ENCODE measurements at regions not wholly inside any gene's neighbourhood (a gene's known extent, or its start where the extent isn't known, plus 50 kb on each side); places are given as distances from the start of the nearest gene placed in this dataset.

DNA sequence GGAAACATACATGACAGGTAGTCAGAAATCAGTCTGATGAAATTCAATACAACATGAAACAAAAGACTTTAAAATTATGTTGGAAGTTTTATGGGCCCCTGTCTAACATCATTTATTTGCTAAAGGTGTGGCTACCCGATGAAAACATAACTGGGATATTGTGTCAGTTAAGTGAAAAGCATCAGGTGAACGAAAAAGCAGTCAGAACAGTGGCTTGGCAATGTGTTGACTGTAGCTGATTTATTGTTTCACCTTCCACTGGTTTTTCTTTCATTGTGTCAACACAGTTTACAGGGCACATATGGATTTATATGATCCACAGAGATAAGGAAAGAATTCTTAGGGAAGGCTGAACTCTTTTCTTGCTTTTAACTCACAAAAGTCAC lies 429.6 kb upstream of the ZNF608 start:
- DNase-seq (ENCODE audit: low spot score): no peak

GRCh38 chr5:125177340-125177739 lies 430.9 kb upstream of the ZNF608 start:
- DNase-seq (ENCODE audit: low spot score): no peak

GRCh38 chr5:125179612-125180011 lies 433.2 kb upstream of the ZNF608 start:
- no peak for DNase-seq (ENCODE audit: low spot score)

- no peak for DNase-seq (ENCODE audit: low spot score)
Observed at GRCh38 chr5:125180231-125180829, 433.9 kb upstream of the ZNF608 start.

DNA sequence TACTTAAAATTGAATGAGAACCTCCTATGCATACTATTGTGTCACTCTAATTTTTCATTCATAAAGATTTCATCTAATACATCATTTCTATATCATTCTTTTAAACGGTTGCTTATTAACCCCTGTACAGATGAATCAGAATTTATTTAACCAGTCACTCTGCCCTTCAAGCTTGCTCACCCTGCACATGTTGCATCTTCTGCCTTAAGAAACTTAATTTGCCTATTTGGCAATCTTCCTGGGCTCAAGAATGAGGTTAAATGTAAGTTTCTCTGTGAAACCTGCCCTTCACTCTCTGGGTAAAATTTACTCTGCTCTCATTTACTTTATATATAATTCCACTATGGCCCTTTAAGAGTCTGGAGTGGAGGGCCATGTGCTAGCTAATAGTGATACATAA lies 434.7 kb upstream of the ZNF608 start:
- no peak for DNase-seq (ENCODE audit: low spot score)

- DNase-seq (ENCODE audit: low spot score): no peak
Observed at GRCh38 chr5:125181955-125182354, 435.5 kb upstream of the ZNF608 start.

GRCh38 chr5:125185740-125186139 lies 439.3 kb upstream of the ZNF608 start:
- no peak for DNase-seq (ENCODE audit: low spot score)

GRCh38 chr5:125186911-125187375 lies 440.5 kb upstream of the ZNF608 start:
- DNase-seq (ENCODE audit: low spot score): no peak

DNA sequence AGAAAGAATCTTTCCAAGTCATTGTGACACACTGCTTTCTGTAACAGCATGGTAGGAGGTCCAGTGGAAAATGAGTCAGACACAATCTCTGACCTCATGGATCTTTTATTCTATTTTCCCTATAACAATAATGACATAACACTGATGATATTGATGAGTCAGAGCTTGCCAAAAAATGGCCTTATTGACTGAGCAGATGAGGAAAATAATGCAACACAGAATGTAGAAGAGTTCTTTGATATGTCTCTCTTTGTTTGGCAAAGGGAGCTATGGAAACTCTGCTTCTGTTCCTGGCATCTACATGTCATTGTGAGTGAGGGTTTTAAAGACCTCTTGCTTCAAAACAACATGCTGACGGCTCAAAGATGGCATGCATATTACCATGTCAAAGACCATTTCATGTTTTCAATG lies 443.1 kb upstream of the ZNF608 start:
- DNase-seq (ENCODE audit: low spot score): no peak

GRCh38 chr5:125190232-125191087 lies 444.0 kb upstream of the ZNF608 start:
- peak; percentile 12 for DNase-seq (ENCODE audit: low spot score)

DNA sequence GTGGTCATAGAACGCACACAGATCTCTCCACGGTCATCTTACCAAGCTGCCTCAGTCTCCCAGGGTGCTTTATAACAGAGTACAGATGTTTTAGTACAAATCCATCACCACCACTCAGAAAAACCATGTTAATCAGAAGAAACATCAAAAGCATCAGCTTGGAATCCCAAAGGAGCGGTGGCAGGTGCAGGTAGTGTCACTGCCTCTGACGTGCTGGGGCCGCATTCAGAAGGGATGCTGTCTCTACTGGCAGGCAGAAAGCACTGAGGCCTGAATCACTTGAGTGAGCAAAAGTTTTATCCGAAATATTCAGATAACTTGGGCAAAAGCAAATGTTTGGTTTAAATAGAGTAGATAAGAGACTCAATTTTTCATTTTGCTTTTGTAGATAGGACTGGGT lies 448.4 kb upstream of the ZNF608 start:
- no peak for DNase-seq (ENCODE audit: low spot score)

DNA sequence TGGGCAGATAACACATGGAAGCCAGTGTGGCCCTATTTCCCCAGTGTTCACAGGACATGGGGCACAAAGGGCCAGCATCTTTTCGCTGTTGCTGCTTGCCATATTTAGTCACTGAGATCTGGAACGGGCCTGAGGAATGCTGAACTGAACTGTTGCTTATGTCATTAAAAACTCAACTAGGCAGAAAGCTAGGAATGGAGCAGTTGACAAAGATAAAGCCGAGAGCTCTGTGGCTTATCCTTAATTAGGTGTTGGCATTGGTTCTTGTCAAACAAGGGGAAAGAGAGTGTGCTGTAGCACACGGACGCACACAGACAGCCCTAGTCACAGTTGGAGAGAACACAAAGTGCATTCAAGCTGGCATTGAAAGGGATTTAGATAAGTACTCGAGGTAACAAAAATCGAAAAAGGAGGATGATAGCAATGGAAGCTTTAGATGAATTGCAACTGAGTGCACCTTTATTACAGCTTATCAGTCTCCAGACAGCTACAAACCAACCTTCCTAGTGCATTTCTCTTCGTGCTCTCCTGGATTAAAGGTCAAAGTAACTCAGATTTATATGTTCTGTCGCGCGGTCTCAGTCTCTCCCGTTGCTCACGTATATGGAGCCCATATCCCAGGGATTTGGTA lies 450.2 kb upstream of the ZNF608 start:
- no peak for DNase-seq (ENCODE audit: low spot score)

GRCh38 chr5:125197321-125197720 lies 450.9 kb upstream of the ZNF608 start:
- no peak for DNase-seq (ENCODE audit: low spot score)

GRCh38 chr5:125198270-125198974 lies 452.0 kb upstream of the ZNF608 start:
- peak; percentile 49 for DNase-seq (ENCODE audit: low spot score)

DNA sequence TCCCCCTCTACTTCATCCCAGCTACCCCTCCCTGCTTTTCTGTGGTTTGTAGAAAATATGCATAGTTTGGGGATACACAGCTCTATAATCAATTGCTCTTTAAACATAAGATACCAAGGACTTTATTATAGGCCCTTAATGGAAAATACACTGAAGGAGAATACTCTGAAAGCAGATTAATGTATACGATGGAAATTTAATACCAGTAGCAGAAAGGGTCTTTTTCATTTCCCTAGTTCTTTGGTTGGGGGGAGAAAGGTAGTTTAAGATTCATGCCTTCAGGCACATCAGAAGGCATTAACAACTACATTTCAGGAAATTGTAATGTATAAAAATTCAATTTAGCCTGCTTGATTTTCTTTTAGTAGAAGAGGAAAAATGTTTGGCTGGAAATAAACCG lies 452.9 kb upstream of the ZNF608 start:
- no peak for DNase-seq (ENCODE audit: low spot score)

- DNase-seq (ENCODE audit: low spot score): peak; percentile 29
Observed at GRCh38 chr5:125199968-125200865, 453.8 kb upstream of the ZNF608 start.

- no peak for DNase-seq (ENCODE audit: low spot score)
Observed at GRCh38 chr5:125200866-125201373, 454.5 kb upstream of the ZNF608 start.

GRCh38 chr5:125201446-125202052 lies 455.1 kb upstream of the ZNF608 start:
- DNase-seq (ENCODE audit: low spot score): no peak

DNA sequence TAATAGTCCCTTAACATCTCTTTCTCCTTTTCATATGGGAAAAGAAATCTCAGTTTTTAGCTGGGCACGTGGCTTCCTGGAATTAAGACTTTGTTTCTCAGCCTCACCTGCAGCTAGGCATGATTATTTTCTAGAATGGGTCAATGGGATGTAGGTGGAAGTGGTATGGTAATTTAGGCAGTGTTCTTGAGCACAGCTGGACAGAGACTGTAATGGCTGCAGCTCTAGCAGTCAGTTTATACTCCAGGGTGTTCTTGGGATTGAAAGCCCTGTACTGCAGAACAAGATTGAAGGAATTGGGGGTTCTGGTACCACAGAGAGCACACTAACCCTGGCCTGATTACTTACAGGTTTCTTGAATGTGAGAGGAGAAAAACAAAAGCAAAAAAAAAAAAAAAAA lies 455.9 kb upstream of the ZNF608 start:
- DNase-seq (ENCODE audit: low spot score): no peak

DNA sequence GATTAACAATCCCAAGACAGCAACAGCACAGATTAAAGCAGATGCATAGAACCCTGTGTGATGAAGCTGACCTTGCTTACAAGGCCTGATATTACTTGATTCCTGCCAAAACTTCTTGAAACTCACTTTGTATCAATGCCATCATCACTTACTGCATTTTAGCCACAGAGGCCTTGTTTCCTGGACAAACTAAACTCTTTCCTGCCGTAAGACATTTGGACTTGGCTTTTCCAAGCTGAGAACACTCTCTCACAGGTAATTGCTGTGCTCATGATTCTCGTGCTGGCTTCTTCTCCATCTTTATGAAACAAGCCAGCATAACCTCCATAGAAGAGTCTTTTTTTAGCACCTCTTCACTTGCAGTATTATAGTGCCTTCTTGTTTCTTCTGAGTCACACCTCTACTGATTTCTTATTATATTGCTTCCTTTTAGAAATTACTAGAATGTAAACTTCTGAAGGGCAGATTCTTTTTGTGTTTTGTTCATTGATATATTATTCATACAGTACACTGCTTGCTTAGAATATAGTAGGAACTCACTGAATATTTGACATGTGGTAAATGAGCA lies 456.5 kb upstream of the ZNF608 start:
- no peak for DNase-seq (ENCODE audit: low spot score)
